GM18505 (cell line): ENCODE measurements at regions not wholly inside any gene's neighbourhood (a gene's known extent, or its start where the extent isn't known, plus 50 kb on each side); places are given as distances from the start of the nearest gene placed in this dataset.

Experiments used
- ATAC-seq: cut with Tn5 transposase; IDR thresholded peaks from one replicate; pipeline ENCODE4 v1.9.1; 2021; ENCODE audit not compliant: unreplicated experiment
- POLR2A ChIP-seq: IDR thresholded peaks from 4 replicates; pipeline ENCODE4 v1.6.1; 2011; ENCODE audit warnings: borderline replicate concordance; ENCODE audit not compliant: insufficient read depth, insufficient read length; ENCODE audit errors: extremely low read depth

DNA sequence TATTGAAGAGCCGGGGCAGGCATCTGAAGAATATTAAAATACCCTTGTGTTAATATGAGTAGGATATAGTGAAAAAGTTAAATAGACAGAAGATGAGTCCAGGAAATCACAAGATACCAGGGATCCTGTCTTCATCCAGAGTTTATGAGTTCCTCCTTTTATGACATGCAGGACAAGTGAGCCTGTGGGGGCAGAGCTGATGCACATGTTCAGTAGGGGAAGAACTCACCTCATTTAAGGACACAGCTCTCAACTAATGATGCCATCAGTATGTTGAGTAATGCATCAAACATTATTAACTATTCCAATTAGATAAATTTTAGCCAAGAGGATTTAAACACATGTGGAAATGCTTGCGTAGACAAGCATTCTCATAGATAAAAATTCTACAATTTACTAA lies 435.8 kb upstream of the AKR1E2 start:
- no peak for ATAC-seq
- no peak for TF ChIP-seq POLR2A

DNA sequence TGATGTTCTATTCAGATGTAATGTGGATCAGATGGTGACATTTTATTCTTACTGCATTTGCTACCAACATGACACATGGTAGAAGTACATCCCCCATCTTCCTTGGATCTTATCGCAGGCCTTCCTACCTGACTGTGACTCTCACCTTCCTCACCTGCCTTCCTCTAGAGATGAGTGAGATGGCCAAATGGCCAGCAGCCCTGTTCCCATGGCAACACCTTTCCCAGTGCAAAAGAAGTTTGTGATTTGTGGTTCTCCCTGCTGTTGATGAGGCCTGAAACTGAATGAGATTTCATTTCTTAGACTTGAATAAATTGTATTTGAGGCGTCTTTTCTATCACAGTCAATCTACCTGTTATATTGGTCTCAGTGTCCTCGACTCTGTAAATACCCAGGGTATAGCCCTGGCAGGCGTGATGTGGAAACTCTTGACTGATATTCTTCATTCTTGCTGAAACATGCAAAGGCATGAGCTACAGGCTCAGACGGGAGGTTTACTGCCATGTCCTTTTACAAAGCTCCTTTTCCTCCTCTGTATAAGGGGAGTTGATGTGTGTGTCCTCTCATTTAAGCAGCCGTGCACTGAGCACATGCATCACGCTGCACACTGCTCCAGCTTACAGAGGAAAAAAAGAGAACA lies 440.7 kb upstream of the AKR1E2 start:
- ATAC-seq, result no peak
- TF ChIP-seq POLR2A, result no peak

DNA sequence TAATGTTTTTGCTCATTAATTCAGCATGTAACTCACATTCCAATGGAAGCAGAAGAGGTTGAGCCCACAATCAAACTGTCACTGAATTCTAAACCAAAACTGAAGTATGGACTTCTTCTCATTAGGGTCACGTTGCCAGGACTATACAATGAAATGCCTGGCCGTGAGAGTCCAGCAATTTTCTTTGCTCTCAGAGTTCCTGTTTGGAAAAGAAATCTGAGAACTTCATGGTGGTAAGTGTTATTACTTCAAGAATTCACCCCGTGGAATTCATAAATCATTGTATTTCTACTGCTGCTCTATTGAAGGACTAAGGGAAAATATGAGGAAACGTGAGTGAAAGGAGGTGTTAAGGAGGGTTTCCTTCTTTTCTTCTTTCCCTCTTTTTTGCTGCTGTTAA lies 441.8 kb upstream of the AKR1E2 start:
- no peak for TF ChIP-seq POLR2A
- ATAC-seq, result no peak

DNA sequence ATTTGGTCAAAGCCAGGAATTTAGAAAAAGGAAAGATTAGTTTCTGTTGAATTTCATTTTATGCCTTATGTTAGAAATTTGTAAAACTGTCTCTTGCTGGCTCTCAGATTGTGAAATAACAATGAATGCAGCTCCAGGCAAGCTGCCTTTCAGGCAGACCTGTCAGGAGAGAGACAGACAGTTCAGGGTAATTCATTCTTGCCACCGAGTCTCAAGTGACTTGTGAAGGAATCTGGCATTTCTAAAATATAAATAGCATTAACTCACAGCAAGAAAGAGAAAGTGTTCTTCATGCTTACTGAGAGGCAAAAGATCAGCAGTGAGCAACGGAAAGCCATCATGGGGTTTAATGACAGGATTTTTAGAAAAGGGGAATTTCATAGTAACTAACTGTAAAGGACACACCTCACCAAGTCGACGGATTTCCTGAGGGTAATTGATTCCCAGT lies 442.3 kb upstream of the AKR1E2 start:
- ATAC-seq, result no peak
- no peak for TF ChIP-seq POLR2A

DNA sequence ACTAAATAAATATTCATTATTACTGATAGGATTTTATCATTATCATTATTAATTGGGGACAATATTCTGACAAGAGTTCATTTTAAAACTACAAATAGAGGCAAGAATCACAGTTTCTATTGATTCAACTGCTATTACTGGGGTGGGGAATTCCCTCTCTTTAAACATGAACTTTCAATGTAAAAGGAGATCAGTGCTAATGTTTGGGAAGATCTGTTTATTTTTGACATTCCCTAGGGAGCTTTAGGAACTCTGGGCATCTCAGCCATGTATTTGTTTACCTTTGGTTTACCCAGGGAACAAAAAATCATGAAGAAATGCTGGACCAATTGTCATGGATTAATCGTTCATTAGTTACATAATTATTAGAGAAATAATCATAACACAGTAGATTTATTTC lies 443.2 kb upstream of the AKR1E2 start:
- TF ChIP-seq POLR2A, result no peak
- no peak for ATAC-seq

DNA sequence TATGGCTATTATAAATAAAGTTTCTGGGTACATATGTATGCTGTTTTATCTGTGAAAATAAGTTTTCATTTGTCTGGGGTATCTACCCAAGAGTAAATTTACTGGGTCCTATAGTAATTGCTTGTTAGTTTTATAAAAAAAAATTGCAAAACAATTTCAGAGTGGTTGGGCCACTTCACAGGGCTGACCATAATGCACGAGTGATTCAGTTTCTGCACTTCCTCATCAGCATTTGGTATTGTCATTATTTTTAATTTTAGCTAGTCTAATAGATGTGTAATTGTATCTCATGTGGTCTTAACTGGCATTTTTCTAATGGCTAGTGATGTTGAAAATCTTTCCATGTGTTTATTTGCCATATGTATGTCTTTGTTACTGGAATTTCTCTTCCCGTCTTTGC lies 452.4 kb upstream of the AKR1E2 start:
- no peak for ATAC-seq
- no peak for TF ChIP-seq POLR2A

DNA sequence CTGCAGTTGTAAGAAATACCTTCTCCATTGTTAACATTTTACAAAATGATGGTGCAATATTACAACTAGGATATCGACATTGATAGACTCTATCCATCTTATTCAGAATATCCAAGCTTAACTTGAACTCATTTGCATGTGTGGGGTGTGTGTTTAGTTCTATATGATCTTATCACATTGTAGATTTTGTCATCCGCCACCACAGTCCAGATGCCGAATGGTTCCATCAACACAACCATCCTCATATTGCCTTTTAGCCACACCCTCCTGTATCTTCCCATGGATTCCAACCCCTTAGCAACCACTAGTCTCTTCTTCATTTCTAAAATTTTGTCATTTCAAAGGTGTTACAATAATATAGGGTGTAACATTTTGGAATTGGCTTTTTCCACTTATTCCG lies 452.9 kb upstream of the AKR1E2 start:
- no peak for TF ChIP-seq POLR2A
- no peak for ATAC-seq

DNA sequence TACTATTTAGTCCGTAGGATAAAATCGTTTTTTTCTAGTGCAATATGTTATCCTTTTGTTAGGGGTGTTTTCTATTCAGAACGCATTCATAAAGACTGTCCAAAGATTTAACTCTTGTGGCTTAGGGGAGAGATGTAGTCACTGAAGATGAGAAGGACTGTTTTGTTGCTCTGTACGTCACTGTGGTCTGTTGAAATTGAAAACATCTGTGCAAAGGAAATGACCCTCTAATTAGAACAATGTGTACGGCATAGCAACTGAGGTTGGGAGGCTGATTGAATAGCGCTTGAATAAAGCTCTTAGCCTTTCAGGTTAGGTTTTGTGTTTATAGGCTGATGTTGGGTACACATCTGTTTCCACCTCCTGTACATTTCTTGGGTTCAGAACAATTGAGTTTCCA lies 453.4 kb upstream of the AKR1E2 start:
- no peak for ATAC-seq
- no peak for TF ChIP-seq POLR2A

DNA sequence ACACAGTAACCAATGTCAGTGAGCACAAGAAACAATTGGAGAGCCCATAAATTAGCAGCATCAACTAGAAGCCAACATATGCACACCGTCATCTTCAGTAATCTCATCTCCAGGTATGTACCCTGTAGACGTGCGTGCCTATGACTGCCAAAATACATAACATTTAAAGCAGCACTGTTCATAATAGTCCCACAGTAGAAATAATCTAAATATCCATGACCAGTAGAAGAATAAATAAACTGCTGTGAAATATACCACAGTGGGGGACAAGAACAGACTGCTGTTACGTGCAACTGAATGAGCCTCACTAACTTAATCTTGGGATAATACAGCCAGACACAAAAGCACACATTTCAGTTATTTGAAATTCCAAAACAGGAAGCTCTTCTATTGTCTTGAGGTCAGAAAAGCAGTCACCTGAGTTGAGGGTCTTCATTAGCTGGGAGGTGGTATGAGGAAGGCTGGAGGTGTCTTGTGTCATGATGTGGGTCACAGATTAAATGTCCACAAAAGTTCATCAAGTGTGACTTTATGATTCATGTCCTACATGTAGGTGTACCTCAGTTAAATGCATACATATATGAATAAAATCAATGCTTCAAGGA lies 454.2 kb upstream of the AKR1E2 start:
- no peak for TF ChIP-seq POLR2A
- ATAC-seq, result no peak

DNA sequence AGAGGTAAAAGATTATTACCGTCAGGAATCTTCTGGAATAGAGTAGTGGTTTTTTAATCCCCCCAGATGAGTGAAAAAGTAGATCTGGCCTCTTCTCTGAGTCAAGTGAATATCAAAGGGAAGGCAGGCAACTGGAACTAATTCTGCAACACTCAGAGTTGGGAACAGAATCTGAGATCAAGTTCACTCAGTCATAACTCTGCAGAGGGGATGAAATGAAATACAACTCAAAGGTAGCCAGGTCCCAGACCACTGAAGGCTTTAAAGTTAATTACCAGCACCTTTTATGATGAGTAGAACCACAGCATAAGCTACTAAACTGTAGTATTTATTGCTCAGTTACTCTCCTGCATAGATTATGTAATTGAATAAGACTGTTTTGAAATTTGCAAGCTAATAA lies 455.6 kb upstream of the AKR1E2 start:
- no peak for TF ChIP-seq POLR2A
- ATAC-seq, result no peak

DNA sequence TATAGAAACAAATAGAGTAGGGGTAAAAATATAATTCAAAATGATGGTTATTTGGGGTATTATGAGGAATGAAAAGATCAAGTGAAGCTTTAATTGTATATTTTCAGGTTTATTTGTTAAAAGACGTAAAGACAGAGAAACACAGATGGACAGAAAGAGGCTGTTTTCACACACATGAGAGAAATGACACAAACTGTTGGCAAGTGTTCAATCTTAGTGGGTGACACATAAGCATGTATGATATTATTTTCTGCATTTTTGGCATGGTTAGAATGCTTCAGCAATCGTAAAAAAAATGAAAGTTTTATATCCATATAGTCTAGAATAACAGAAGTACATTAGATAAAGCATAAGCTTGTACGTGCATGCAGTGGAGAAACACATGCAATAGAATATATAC lies 464.4 kb upstream of the AKR1E2 start:
- no peak for ATAC-seq
- TF ChIP-seq POLR2A, result no peak

DNA sequence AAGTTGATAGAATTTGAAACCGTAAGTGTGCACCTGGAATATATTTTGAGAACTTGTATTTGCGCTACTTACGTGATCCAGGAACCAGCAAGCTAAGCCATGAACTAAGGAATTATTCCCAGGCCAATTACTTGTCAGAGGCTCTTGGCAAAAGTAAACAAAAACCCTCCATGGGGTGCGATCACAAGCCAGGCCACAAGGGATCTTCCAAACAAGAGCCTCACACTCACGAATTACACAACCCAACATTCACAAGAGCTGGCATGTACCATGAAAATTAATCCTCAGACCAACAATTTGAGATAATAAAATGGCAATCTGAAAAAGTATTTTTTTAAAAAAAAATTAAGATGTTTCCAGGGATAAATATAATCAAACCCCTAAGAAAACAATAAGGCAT lies 467.0 kb upstream of the AKR1E2 start:
- TF ChIP-seq POLR2A, result no peak
- ATAC-seq, result no peak

DNA sequence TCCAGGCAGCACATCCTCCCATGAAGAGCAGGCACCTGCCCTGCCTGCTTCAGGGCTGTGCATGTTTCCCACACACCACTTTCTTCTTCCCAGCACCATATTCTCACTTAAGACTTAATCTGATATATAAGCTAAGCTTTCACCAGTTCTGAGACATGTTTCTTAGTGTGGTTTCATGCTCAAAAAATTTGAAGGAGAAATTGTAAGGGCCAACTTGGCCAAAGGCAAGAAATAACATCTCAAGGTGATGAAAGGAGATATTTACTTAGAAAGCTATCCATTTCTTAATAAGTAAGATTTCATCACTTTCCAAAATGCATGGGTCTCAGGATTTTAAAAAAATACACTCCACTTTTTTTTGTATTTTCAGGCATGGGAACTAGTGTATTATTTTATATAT lies 468.1 kb upstream of the AKR1E2 start:
- no peak for TF ChIP-seq POLR2A
- no peak for ATAC-seq

DNA sequence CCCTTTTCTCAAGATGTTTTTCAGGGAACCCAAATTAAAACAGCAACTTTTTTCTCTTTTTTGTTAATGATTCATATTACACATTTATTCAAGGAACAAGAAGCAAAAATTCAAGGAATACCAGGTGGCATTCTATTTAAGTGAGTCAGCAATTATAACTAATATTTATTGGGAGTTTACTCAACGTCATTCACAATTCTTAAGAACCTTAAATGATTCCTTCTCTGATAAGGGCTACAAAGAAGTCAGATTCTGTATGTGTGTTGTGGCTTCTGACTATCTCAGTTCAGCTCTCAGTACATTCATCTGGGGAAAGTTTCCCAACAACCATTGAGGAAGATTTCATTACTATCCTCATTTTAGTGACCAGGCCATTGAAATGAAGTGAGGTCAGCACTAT lies 470.7 kb upstream of the AKR1E2 start:
- no peak for TF ChIP-seq POLR2A
- no peak for ATAC-seq
